ENCODE measurements at regions not wholly inside any gene's neighbourhood (a gene's known extent, or its start where the extent isn't known, plus 50 kb on each side); places are given as distances from the start of the nearest gene placed in this dataset.
A peak's percentile ranks its signal among the peaks of the same experiment; 100 is the strongest.

- DNase-seq (ENCODE audit: low spot score): peak; percentile 38
Observed at GRCh38 chr9:108156270-108156998, 666.9 kb upstream of the KLF4 start.

GRCh38 chr9:108153416-108153815 lies 663.8 kb upstream of the KLF4 start:
- DNase-seq (ENCODE audit: low spot score): no peak

- no peak for DNase-seq (ENCODE audit: low spot score)
Observed at GRCh38 chr9:108150736-108151586, 661.4 kb upstream of the KLF4 start.

- no peak for DNase-seq (ENCODE audit: low spot score)
Observed at GRCh38 chr9:108149326-108149725, 659.8 kb upstream of the KLF4 start.

- peak; percentile 76 for DNase-seq (ENCODE audit: low spot score)
Observed at GRCh38 chr9:108142504-108143201, 653.1 kb upstream of the KLF4 start.

GRCh38 chr9:108142142-108142503 lies 652.6 kb upstream of the KLF4 start:
- no peak for DNase-seq (ENCODE audit: low spot score)

GRCh38 chr9:108139900-108140299 lies 650.3 kb upstream of the KLF4 start:
- no peak for DNase-seq (ENCODE audit: low spot score)

- DNase-seq (ENCODE audit: low spot score): no peak
Observed at GRCh38 chr9:108138516-108138915, 648.9 kb upstream of the KLF4 start.

GRCh38 chr9:108136656-108137055 lies 647.1 kb upstream of the KLF4 start:
- DNase-seq (ENCODE audit: low spot score): no peak

GRCh38 chr9:108134486-108135128 lies 645.0 kb upstream of the KLF4 start:
- no peak for DNase-seq (ENCODE audit: low spot score)

- no peak for DNase-seq (ENCODE audit: low spot score)
Observed at GRCh38 chr9:108133680-108134079, 644.1 kb upstream of the KLF4 start.

- no peak for DNase-seq (ENCODE audit: low spot score)
Observed at GRCh38 chr9:108133101-108133500, 643.5 kb upstream of the KLF4 start.

- no peak for DNase-seq (ENCODE audit: low spot score)
Observed at GRCh38 chr9:108130905-108131304, 641.3 kb upstream of the KLF4 start.

- no peak for DNase-seq (ENCODE audit: low spot score)
Observed at GRCh38 chr9:108125625-108126024, 636.1 kb upstream of the KLF4 start.

- no peak for DNase-seq (ENCODE audit: low spot score)
Observed at GRCh38 chr9:108119530-108120113, 630.1 kb upstream of the KLF4 start.

- no peak for DNase-seq (ENCODE audit: low spot score)
Observed at GRCh38 chr9:108117795-108118194, 628.2 kb upstream of the KLF4 start.

- no peak for DNase-seq (ENCODE audit: low spot score)
Observed at GRCh38 chr9:108117306-108117705, 627.7 kb upstream of the KLF4 start.

GRCh38 chr9:108113596-108113995 lies 624.0 kb upstream of the KLF4 start:
- DNase-seq (ENCODE audit: low spot score): no peak

- DNase-seq (ENCODE audit: low spot score): no peak
Observed at GRCh38 chr9:108109927-108110690, 620.5 kb upstream of the KLF4 start.

- no peak for DNase-seq (ENCODE audit: low spot score)
Observed at GRCh38 chr9:108108852-108109448, 619.4 kb upstream of the KLF4 start.

Measured in mucosa of gallbladder (tissue), 1 donor.